SU-DHL-6 (cell line): ENCODE measurements at regions not wholly inside any gene's neighbourhood (a gene's known extent, or its start where the extent isn't known, plus 50 kb on each side); places are given as distances from the start of the nearest gene placed in this dataset.
A peak's percentile ranks its signal among the peaks of the same experiment; 100 is the strongest.
"Not testable (repeated sequence)": the region's sequence is repeated elsewhere in the genome, so short reads cannot be mapped to it uniquely, and the experiment has no call there.

ENCODE experiments used
- H2AFZ ChIP-seq: fragments of 200-600 bp; sonication (generic); 2 replicates; pipeline ENCODE4 v1.6.1; 2014; ENCODE audit warnings: low read depth, mild to moderate bottlenecking, moderate library complexity, mixed read lengths, antibody characterized with exemption, low read length; ENCODE audit not compliant: severe bottlenecking
- H3F3A ChIP-seq: fragments of 200-600 bp; shearing (Covaris generic); 2 replicates; pipeline ENCODE4 v1.6.0; 2016; ENCODE audit warnings: antibody characterized with exemption, mild to moderate bottlenecking; ENCODE audit not compliant: insufficient read depth
- H3K27ac ChIP-seq: fragments of 200-600 bp; sonication (generic); 2 replicates; pipeline ENCODE4 v1.5.1; 2016; ENCODE audit warnings: low read depth, mild to moderate bottlenecking, low read length, moderate library complexity, mixed read lengths
- H3K27me3 ChIP-seq: fragments of 200-600 bp; sonication (generic), shearing (Covaris generic); 2 replicates; pipeline ENCODE4 v1.6.0; 2014; ENCODE audit warnings: mild to moderate bottlenecking, low read length
- H3K36me3 ChIP-seq: fragments of 200-600 bp; sonication (generic); 2 replicates; pipeline ENCODE4 v1.6.1; 2014; ENCODE audit warnings: mild to moderate bottlenecking, low read length, mixed read lengths
- H3K4me2 ChIP-seq: fragments of 300-600, 200-600 bp; shearing (Covaris generic), sonication (generic); 2 replicates; pipeline ENCODE4 v1.6.0; 2014; ENCODE audit warnings: low read length, low read depth, mild to moderate bottlenecking; ENCODE audit not compliant: poor library complexity, severe bottlenecking
- H3K4me3 ChIP-seq: fragments of 200-600 bp; sonication (generic); 2 replicates; pipeline ENCODE4 v1.5.1; 2014; ENCODE audit warnings: antibody characterized with exemption, low read length, mild to moderate bottlenecking, mixed read lengths; ENCODE audit not compliant: insufficient read depth, poor library complexity, severe bottlenecking
- H3K79me2 ChIP-seq: fragments of 200-600 bp; sonication (generic); 2 replicates; pipeline ENCODE4 v1.6.1; 2014; ENCODE audit warnings: mild to moderate bottlenecking, low read length, moderate library complexity; ENCODE audit not compliant: insufficient read depth
- H3K9ac ChIP-seq: fragments of 200-600 bp; sonication (generic); 2 replicates; pipeline ENCODE4 v1.7.0; 2014; ENCODE audit warnings: mild to moderate bottlenecking, low read length
- H3K9me2 ChIP-seq: fragments of 200-600 bp; sonication (generic); replicated peaks from 2 replicates; pipeline ENCODE4 v1.6.1; 2014; ENCODE audit warnings: low read length; ENCODE audit not compliant: insufficient read depth
- H3K9me3 ChIP-seq: fragments of 200-600 bp; sonication (generic); 2 replicates; pipeline ENCODE4 v1.6.1; 2014; ENCODE audit warnings: low read length, mixed read lengths; ENCODE audit not compliant: insufficient read depth
- H4K20me1 ChIP-seq: fragments of 200-600 bp; sonication (generic); 2 replicates; pipeline ENCODE4 v1.6.1; 2014; ENCODE audit warnings: low read depth, mild to moderate bottlenecking, antibody characterized with exemption, low read length, moderate library complexity, mixed read lengths
- EZH2phosphoT487 ChIP-seq: fragments of 200-600 bp; sonication (generic), shearing (Covaris generic); conservative IDR thresholded peaks from 2 replicates; pipeline ENCODE4 v1.6.1; 2018; ENCODE audit warnings: mild to moderate bottlenecking, antibody characterized with exemption, low read length, moderate library complexity, mixed read lengths
- TF ChIP-seq, protein P1 (sequence below): fragments of 200-600 bp; sonication (generic); IDR thresholded peaks from one replicate; pipeline ENCODE4 v1.5.1; 2017; ENCODE audit warnings: antibody characterized with exemption, mild to moderate bottlenecking, low read length, moderate library complexity; ENCODE audit not compliant: insufficient read depth, poor library complexity, severe bottlenecking

DNA sequence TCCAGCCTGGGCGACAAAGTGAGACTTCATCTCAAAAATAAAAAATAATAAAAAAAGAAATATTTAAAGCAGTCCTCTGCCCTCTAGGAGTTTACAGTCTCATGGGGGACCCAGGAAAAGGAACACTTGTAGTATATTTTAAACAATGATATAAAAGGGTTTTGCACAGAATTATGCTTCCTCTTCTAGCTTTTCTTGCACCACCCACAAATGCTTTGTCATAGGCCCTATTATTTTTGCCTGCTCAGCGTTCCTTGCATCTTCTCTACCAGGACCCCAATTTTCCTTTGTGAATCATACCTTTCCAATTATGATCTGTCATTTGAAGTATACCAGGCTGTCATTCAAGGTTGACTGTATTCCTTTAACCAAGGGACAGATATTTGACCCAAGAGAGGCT is 164.8 kb upstream of the CDKN2B start:
- Histone ChIP-seq H3K9me2 (no peaks in the 10 kb centered on the region), H3K36me3 (no peaks in the 10 kb centered on the region), H3K9me3 (no peaks in the 10 kb centered on the region), H2AFZ (no peak overlapping the region), H3K79me2 (no peaks in the 10 kb centered on the region), H3K4me3 (no peak overlapping the region), H3K4me2 (no peak overlapping the region), H3K27ac (no peak overlapping the region), H3K9ac (no peak overlapping the region), H4K20me1 (no peaks in the 10 kb centered on the region), H3F3A (no peaks in the 10 kb centered on the region), H3K27me3 (no peaks in the 10 kb centered on the region)
- TF ChIP-seq, protein P1, sequence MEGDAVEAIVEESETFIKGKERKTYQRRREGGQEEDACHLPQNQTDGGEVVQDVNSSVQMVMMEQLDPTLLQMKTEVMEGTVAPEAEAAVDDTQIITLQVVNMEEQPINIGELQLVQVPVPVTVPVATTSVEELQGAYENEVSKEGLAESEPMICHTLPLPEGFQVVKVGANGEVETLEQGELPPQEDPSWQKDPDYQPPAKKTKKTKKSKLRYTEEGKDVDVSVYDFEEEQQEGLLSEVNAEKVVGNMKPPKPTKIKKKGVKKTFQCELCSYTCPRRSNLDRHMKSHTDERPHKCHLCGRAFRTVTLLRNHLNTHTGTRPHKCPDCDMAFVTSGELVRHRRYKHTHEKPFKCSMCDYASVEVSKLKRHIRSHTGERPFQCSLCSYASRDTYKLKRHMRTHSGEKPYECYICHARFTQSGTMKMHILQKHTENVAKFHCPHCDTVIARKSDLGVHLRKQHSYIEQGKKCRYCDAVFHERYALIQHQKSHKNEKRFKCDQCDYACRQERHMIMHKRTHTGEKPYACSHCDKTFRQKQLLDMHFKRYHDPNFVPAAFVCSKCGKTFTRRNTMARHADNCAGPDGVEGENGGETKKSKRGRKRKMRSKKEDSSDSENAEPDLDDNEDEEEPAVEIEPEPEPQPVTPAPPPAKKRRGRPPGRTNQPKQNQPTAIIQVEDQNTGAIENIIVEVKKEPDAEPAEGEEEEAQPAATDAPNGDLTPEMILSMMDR, result no peak
- no peak for TF ChIP-seq EZH2phosphoT487

DNA sequence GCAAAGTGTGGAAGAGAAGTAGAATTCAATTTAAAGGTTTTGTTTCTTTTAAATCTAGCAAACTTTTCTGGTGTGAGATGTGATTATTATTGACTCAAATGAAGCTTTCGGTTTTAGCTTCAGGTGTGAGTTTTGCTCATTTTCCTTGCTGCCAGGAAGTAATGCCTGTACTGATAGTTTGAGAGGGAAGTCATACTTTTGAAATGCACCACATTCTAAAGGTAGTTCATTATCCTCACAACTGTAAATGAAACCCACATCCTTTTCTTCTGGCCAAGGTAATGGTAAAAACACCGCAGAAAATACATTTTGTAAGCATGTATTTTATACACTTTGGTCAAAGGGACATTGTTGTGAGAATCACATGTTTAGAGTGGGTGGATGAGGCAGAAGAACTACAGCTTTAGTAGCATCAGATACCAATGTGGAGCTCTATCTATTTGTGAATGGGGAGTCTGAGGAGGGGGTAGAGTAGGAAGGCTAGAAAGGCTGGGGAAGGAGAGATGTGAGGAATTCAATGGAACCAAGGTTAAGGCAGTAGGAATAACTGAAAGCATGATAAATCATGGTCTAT is 167.0 kb upstream of the CDKN2B start:
- no peak overlapping the region for H3K4me3 ChIP-seq
- H3K9me2 ChIP-seq, result no peaks in the 10 kb centered on the region
- no peak overlapping the region for H3K4me2 ChIP-seq
- no peaks in the 10 kb centered on the region for H4K20me1 ChIP-seq
- no peaks in the 10 kb centered on the region for H3K36me3 ChIP-seq
- H3F3A ChIP-seq, result no peaks in the 10 kb centered on the region
- H3K27me3 ChIP-seq, result no peaks in the 10 kb centered on the region
- TF ChIP-seq, protein P1, result no peak
- no peak for TF ChIP-seq EZH2phosphoT487
- no peak overlapping the region for H3K27ac ChIP-seq
- no peak overlapping the region for H3K9ac ChIP-seq
- no peaks in the 10 kb centered on the region for H3K9me3 ChIP-seq
- no peak overlapping the region for H2AFZ ChIP-seq
- no peaks in the 10 kb centered on the region for H3K79me2 ChIP-seq

DNA sequence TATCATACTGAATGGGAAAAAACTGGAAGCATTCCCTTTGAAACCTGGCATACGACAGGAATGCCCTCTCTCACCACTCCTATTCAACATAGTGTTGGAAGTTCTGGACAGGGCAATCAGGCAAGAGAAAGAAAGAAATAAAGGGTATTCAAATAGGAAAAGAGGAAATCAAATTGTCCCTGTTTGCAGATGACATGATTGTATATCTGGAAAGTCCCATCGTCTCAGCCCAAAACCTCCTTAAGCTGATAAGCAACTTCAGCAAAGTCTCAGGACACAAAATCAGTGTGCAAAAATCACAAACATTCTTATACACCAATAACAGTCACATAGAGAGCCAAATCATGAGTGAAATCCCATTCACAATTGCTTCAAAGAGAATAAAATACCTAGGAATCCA is 171.9 kb upstream of the CDKN2B start:
- not testable (repeated sequence) for H3K79me2 ChIP-seq, H3K9me3 ChIP-seq, H4K20me1 ChIP-seq, H2AFZ ChIP-seq, H3K27me3 ChIP-seq, H3K36me3 ChIP-seq, H3K4me2 ChIP-seq, H3K27ac ChIP-seq, H3K9me2 ChIP-seq, H3K4me3 ChIP-seq, H3K9ac ChIP-seq, H3F3A ChIP-seq

DNA sequence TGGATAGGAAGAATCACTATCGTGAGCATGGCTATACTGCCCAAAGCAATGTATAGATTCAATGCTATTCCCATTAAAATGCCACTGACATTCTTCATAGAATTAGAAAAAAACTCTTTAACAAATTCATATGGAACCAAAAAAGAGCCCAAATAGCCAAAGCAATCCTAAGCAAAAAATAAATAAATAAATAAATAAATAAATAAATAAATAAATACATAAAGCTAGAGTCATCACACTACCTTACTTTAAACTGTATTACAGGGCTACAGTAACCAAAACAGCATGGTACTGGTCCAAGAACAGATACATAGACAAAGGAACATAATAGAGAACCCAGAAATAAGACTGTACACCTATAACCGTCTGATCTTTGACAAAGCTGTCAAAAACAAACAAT is 180.4 kb upstream of the CDKN2B start:
- no peaks in the 10 kb centered on the region for H3K9me2 ChIP-seq
- H3K9ac ChIP-seq, result no peak overlapping the region
- no peaks in the 10 kb centered on the region for H3K27me3 ChIP-seq
- no peak overlapping the region for H3K27ac ChIP-seq
- no peaks in the 10 kb centered on the region for H3K9me3 ChIP-seq
- no peaks in the 10 kb centered on the region for H3K36me3 ChIP-seq
- no peaks in the 10 kb centered on the region for H3F3A ChIP-seq
- no peak for TF ChIP-seq EZH2phosphoT487
- TF ChIP-seq, protein P1, result no peak
- no peak overlapping the region for H3K4me2 ChIP-seq
- no peak overlapping the region for H3K4me3 ChIP-seq
- H2AFZ ChIP-seq, result no peak overlapping the region
- no peaks in the 10 kb centered on the region for H3K79me2 ChIP-seq
- H4K20me1 ChIP-seq, result no peaks in the 10 kb centered on the region

DNA sequence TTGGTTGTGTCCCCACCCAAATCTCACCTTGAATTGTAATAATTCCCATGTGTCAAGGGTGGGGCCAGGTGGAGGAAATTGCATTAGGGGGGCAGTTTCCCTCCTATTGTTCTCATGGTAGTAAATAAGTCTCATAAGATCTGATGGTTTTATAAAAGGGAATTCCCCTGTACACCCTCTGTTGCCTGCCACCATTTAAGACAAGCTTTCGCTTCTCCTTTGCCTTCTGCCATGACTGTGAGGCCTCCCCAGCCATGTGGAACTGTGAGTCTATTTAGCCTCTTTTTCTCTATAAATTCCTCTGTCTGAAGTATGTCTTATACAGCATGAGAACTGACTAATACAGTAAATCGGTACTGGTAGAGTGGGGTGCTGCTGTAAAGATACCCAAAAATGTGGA is 187.9 kb upstream of the CDKN2B start:
- not testable (repeated sequence) for H3K9me2 ChIP-seq, H3K79me2 ChIP-seq, H3K9ac ChIP-seq, H2AFZ ChIP-seq, H4K20me1 ChIP-seq, H3K4me3 ChIP-seq, H3K36me3 ChIP-seq, H3F3A ChIP-seq, H3K27me3 ChIP-seq
- H3K9me3 ChIP-seq, result peaks cover 10% of the 10 kb centered on the region; the same call in 1 of the 2 replicates
- peak overlapping the region; percentile 17 for H3K4me2 ChIP-seq
- H3K27ac ChIP-seq, result peak overlapping the region; percentile 49
